ENCODE measurements at regions not wholly inside any gene's neighbourhood (a gene's known extent, or its start where the extent isn't known, plus 50 kb on each side); places are given as distances from the start of the nearest gene placed in this dataset.

- DNase-seq = no peak
Observed at GRCh38 chr6:87847135-87847829, 145.2 kb upstream of the AKIRIN2 start.

- DNase-seq = no peak
Observed at GRCh38 chr6:87846434-87846833, 144.4 kb upstream of the AKIRIN2 start.

GRCh38 chr6:87840324-87840723 lies 138.3 kb upstream of the AKIRIN2 start:
- DNase-seq = no peak

GRCh38 chr6:87837876-87838275 lies 135.8 kb upstream of the AKIRIN2 start:
- no peak for DNase-seq

- no peak for DNase-seq
Observed at GRCh38 chr6:87837444-87837843, 135.4 kb upstream of the AKIRIN2 start.

GRCh38 chr6:87832025-87832825 lies 130.2 kb upstream of the AKIRIN2 start:
- DNase-seq = no peak

- no peak for DNase-seq
Observed at GRCh38 chr6:87830907-87831306, 128.9 kb upstream of the AKIRIN2 start.

- no peak for DNase-seq
Observed at GRCh38 chr6:87829622-87830121, 127.6 kb upstream of the AKIRIN2 start.

- no peak for DNase-seq
Observed at GRCh38 chr6:87828044-87828443, 126.0 kb upstream of the AKIRIN2 start.

GRCh38 chr6:87827346-87827745 lies 125.3 kb upstream of the AKIRIN2 start:
- DNase-seq = no peak

GRCh38 chr6:87826424-87826823 lies 124.4 kb upstream of the AKIRIN2 start:
- no peak for DNase-seq

GRCh38 chr6:87825821-87826221 lies 123.8 kb upstream of the AKIRIN2 start:
- no peak for DNase-seq

GRCh38 chr6:87824958-87825491 lies 123.0 kb upstream of the AKIRIN2 start:
- no peak for DNase-seq

- DNase-seq = no peak
Observed at GRCh38 chr6:87822011-87822410, 120.0 kb upstream of the AKIRIN2 start.

- no peak for DNase-seq
Observed at GRCh38 chr6:87820343-87820984, 118.4 kb upstream of the AKIRIN2 start.

GRCh38 chr6:87817183-87817582 lies 115.2 kb upstream of the AKIRIN2 start:
- no peak for DNase-seq

- no peak for DNase-seq
Observed at GRCh38 chr6:87815449-87815848, 113.4 kb upstream of the AKIRIN2 start.

GRCh38 chr6:87808005-87808757 lies 106.1 kb upstream of the AKIRIN2 start:
- no peak for DNase-seq

- DNase-seq = no peak
Observed at GRCh38 chr6:87807475-87807874, 105.4 kb upstream of the AKIRIN2 start.

GRCh38 chr6:87806635-87807034 lies 104.6 kb upstream of the AKIRIN2 start:
- DNase-seq = no peak

GRCh38 chr6:87806099-87806498 lies 104.1 kb upstream of the AKIRIN2 start:
- DNase-seq = no peak

- no peak for DNase-seq
Observed at GRCh38 chr6:87803791-87804190, 101.8 kb upstream of the AKIRIN2 start.

GRCh38 chr6:87799651-87800050 lies 97.6 kb upstream of the AKIRIN2 start:
- no peak for DNase-seq

Data from effector CD8-positive, alpha-beta T cell (primary cell).